ENCODE measurements at regions not wholly inside any gene's neighbourhood (a gene's known extent, or its start where the extent isn't known, plus 50 kb on each side); places are given as distances from the start of the nearest gene placed in this dataset.
"Not testable (repeated sequence)": the region's sequence is repeated elsewhere in the genome, so short reads cannot be mapped to it uniquely, and the experiment has no call there.

DNA sequence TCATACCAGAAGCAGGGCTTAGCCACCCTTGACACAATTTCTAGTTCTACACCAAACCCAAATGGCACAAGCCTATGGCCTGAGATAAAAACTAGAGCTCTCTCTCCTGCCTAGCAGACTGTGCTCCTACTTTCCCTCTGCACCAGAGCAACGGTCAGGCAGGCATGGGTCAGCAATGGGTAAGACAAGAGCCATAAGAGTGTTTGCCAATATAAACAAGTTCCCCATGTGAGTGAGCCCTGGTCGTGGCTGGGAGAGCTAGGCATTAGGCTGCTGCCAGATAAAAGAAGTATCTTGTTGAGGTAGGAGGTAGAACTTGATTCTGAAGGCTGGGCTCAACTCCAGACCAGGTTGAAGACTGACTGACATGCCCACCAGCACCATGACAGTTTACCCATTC, 1979.1 kb downstream of the OLFM4 start:
- DNase-seq (ENCODE audit: low read depth in 2 of 2), result no peak

DNA sequence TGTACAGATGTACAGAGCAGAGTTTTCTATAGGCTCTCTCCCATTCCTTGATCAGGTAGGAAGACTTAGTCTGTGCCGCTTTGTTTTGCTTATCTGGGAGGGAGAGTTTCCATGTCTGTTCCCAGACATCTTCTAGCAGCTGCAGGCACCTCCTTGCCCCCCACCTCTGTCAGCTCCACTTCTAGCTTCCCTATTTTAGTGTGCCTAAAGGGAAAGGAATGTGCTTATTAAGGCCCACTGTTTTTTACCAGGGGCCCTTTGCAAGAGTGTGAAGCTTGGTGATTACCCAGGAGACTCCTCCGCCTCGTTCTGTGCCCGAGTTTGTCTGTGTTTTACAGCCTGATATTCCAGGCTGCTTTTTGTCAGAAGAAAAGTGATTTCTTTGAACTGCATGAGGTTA, 1984.4 kb downstream of the OLFM4 start:
- no peak for DNase-seq (ENCODE audit: low read depth in 2 of 2)

GRCh38 chr13:55029280-55029679, 2000.7 kb downstream of the OLFM4 start:
- DNase-seq (ENCODE audit: low read depth in 2 of 2), result no peak

GRCh38 chr13:55038230-55038629, 2009.6 kb downstream of the OLFM4 start:
- DNase-seq (ENCODE audit: low read depth in 2 of 2), result no peak

- not testable (repeated sequence) for DNase-seq (ENCODE audit: low read depth in 2 of 2)
Measured at GRCh38 chr13:55053891-55054550, 2025.4 kb downstream of the OLFM4 start.

- not testable (repeated sequence) for DNase-seq (ENCODE audit: low read depth in 2 of 2)
Measured at GRCh38 chr13:55055666-55056065, 2027.1 kb downstream of the OLFM4 start.

DNA sequence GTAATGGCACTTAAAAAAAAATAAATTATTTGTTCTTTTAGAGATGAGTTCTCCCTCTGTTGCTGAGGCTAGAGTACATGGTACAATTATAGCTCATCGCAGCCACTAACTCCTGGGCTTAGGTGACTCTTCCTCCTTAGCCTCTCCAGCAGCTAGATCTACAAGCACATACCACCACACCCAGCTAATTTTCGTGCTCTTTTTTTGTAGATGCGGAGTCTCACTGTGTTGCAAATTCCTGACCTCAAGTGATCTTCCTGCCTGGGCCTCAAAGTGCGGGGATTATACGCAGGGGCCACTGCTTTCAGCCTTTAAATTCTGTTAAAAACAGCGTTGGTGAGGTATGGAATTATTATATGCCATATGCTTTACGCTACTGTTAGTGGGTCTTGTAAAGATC, 2034.0 kb downstream of the OLFM4 start:
- no peak for DNase-seq (ENCODE audit: low read depth in 2 of 2)

DNA sequence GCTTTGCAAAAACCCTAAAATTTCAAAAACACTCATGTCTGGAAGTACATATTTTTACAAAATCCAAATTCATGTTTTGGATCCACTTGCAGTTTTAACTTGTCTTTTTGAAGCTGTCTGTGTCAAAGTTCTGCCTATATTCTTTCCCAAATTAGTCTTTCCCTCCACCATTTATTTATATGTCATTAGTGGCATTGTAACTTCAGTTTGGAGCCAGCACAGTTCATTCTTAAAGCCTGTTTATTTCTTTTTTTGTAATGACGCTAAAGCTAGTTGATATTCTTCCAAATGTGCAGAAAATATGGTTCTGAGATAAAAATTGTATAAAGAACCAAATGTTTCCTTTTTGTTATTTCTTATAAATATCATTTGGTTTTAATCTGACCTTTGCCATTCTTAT, 2039.3 kb downstream of the OLFM4 start:
- DNase-seq (ENCODE audit: low read depth in 2 of 2), result no peak

DNA sequence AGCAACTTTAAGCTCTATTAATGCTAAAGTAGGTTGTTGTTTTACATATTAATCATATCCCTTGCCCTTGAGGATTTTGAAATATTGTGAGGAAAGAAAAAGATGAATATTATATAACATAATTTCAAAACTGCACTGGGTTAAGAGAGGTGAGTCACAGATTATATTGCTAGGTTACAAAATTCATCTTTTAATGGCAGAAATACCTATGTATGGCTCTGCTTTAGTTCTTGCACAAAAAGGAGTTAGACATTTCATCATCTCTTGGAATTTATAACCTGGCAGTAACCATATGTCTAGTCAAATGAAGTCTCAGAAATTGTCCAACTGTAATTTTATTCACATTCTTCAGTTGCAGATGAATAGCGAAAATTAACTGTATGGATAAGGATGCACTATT, 2041.1 kb downstream of the OLFM4 start:
- DNase-seq (ENCODE audit: low read depth in 2 of 2), result no peak

- no peak for DNase-seq (ENCODE audit: low read depth in 2 of 2)
Measured at GRCh38 chr13:55073000-55073399, 2044.4 kb downstream of the OLFM4 start.

- DNase-seq (ENCODE audit: low read depth in 2 of 2), result no peak
Measured at GRCh38 chr13:55084630-55085029, 2056.0 kb downstream of the OLFM4 start.

DNA sequence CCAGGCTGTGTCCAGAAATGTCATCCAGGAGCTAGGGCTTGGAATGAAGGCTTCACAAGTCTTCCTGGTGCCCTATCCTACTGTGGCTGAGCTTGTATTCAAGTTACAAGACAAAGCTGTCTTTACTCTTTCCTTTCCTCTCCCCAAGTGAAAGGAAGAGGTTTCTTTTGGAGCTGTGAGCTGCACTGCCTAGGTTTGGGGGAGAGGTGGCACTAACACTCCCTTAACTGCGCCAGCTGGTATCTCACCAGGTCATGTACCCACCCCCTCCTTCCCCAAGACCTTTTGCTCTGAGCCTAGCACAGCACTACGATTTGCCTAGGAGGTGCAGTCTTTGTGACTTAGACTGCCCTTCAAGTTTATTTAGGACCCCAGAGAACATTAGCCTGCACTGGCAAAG, 2053.6 kb upstream of the PRR20A start:
- no peak for DNase-seq (ENCODE audit: low read depth in 2 of 2)

GRCh38 chr13:55090612-55091011, 2050.1 kb upstream of the PRR20A start:
- no peak for DNase-seq (ENCODE audit: low read depth in 2 of 2)

- no peak for DNase-seq (ENCODE audit: low read depth in 2 of 2)
Measured at GRCh38 chr13:55091172-55091571, 2049.5 kb upstream of the PRR20A start.

GRCh38 chr13:55106509-55106908, 2034.2 kb upstream of the PRR20A start:
- DNase-seq (ENCODE audit: low read depth in 2 of 2), result no peak

- DNase-seq (ENCODE audit: low read depth in 2 of 2), result no peak
Measured at GRCh38 chr13:55120631-55121030, 2020.1 kb upstream of the PRR20A start.

- no peak for DNase-seq (ENCODE audit: low read depth in 2 of 2)
Measured at GRCh38 chr13:55155046-55155445, 1985.7 kb upstream of the PRR20A start.

GRCh38 chr13:55159765-55160164, 1981.0 kb upstream of the PRR20A start:
- DNase-seq (ENCODE audit: low read depth in 2 of 2), result no peak

DNA sequence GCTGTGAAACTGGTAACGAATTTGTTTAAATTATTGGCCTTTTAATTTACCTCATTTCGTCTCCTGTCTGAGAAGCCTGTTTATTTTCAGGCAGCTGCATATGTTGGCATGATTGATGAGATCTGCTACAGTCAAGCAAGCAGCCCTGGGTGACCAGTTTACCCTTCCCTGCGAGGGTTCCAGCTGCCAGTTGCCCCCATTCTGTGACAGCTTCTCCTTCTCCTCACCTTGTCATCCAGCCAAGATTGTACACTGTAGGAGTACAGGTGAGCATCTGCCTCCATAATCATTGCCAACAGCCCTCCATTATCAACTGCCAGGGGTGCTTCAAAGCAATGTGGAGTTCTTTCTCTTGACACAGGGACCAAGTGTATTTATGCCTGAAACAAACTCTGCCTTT, 1979.9 kb upstream of the PRR20A start:
- DNase-seq (ENCODE audit: low read depth in 2 of 2), result no peak

DNA sequence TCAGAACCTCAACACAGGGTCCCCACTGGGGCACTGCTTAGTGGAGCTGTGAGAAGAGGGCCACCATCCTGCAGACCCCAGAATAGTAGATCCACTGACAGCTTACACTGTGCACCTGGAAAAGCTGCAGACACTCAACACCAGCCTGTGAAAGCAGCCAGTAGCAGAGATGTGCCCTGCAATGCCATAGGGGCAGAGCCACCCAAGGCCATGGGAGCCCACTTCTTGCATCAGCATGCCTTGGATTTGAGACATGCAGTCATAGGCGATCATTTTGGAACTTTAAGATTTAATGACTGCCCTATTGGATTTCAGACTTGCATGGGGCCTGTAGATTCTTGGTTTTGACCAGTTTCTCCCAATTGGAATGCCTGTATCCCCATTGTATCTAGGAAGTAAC, 1962.1 kb upstream of the PRR20A start:
- DNase-seq (ENCODE audit: low read depth in 2 of 2), result not testable (repeated sequence)

DNA sequence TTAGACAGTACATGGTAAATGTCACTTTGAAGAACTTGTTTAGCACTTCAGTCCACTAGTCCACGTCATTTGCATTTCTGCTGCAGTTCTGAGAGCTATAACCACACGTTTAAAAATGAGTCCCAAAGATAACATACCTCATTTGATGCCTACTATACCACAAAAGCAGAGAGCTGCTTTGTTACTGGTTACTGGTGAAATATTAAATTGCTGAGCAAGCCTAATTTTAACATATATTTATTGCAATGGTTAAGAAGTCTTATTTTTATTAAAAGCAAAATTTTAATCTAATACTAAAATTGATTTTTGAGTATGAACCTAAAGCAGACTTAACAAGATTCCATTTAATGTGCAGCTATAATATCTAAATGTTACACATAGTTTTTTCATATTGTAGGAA, 1949.7 kb upstream of the PRR20A start:
- DNase-seq (ENCODE audit: low read depth in 2 of 2), result no peak

DNA sequence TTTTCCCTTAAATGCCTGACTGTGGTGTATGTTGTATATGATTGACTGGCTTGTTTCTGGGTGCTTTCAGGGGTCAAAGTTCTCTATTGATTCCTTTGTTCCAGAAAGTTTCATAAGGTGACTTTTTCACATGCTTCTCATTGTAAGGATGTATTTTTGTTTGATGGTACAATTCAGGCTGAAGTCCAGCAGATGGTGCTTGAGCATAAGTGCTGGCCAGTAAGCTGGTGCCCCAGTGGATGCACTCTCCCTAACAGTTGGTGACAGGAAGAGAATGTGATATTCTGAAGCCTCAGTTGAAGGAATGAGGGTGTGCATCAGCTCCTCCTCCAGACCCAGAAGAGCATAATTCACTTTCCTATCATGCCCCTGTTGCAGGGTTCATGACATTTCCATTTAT, 1941.6 kb upstream of the PRR20A start:
- DNase-seq (ENCODE audit: low read depth in 2 of 2), result no peak

DNA sequence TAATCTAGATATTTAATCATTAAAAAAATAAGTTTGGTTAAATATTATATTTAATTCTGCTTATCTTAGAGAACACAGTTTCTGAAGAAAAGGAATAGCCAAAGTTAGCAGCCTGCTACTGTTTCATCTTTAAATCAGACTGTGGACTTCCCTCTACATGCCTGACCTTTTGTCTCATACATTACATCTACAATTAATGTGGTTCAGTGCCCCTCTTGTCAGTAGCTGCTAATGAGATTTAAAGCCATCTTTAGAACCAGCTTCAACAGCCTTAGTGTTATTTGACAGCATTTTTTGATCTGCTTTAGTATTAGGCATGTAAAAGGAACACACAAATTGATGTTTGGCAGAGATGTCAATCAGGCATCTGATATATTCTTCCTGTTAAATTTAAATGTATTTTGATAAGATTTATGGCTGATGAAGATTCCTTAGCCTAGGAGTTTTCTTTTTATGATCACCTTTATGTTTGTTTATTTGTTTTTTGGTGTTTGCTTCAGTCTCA, 1925.8 kb upstream of the PRR20A start:
- no peak for DNase-seq (ENCODE audit: low read depth in 2 of 2)

DNA sequence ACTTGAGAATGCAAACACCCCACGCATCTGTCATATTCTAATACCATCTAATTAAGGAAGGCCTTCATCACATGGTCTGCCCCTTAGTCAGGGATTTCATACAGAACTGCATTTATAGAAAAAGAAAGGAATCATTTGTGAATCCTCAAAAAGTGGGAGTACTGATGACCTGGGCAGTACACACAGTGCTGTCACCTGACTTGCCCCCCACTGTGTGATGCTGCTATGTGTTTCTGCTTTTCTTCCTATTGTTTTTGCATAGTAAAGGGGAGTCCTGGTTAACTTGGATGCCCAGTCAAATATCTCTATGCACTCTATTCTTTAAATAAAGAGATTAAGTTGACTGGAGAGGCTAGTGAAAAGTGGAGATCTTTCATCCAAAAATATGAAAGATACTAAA, 1921.2 kb upstream of the PRR20A start:
- DNase-seq (ENCODE audit: low read depth in 2 of 2), result no peak
